ENCODE measurements at regions not wholly inside any gene's neighbourhood (a gene's known extent, or its start where the extent isn't known, plus 50 kb on each side); places are given as distances from the start of the nearest gene placed in this dataset.

DNA sequence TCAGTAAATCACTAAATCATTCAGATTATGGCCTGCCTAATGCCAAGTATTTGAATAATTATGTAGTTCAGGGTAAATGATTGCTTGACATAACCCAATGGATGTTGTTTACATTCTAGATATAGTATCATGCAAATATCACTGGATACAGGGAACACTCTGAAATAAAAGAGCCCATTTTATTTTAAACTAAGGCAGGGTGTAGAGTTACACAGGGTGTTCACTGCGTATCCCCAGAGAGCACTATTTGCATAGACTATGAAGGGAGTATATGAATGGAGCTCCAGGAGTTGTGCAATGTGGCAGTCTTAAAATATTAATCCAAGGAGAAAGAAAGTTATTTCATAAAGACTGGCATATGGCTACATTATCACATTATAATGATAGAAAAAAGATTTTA lies 701.1 kb upstream of the KLHL29 start:
- no peak for DNase-seq (ENCODE audit: low read depth in 4 of 4, low spot score in 1 of 4)

GRCh38 chr2:22690096-22690495 lies 694.9 kb upstream of the KLHL29 start:
- DNase-seq (ENCODE audit: low read depth in 4 of 4, low spot score in 1 of 4), result no peak

DNA sequence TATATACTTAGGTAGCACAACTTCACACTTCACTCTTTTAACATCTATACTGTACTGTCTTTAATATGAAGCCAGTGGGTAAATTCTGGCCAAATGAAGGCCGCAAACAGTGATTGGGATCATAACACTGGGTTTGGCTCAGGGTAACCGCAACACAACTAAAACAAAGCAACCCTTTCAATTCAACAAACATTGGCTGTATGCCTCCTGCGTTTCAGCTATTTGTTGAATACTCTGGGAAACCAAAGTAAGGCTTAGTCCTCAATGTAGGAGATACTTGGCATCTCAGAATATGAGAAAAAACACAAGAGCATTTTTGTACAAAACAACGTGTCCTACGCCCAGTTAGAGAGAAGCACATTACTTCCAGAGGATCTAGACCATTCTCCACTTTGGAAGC lies 693.3 kb upstream of the KLHL29 start:
- no peak for DNase-seq (ENCODE audit: low read depth in 4 of 4, low spot score in 1 of 4)

DNA sequence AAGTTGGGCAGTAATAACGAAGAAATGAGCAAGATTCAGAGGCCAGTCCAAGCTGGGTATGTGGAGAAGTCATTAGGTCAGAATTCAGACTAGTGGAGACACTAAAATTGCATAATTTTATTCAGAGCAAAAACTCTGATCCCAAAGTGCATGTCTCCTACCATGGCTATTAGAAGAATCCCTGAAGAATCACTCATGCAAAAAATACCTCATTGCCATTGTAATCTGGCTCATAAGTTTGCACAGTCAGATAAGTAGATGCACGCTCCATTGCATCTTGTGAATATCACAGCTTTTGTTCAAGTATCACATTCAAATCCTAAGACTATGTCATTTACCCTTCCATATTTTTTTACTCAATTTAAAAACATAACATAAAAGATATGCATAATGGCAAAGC lies 692.2 kb upstream of the KLHL29 start:
- no peak for DNase-seq (ENCODE audit: low read depth in 4 of 4, low spot score in 1 of 4)

GRCh38 chr2:22694300-22694699 lies 690.7 kb upstream of the KLHL29 start:
- no peak for DNase-seq (ENCODE audit: low read depth in 4 of 4, low spot score in 1 of 4)

DNA sequence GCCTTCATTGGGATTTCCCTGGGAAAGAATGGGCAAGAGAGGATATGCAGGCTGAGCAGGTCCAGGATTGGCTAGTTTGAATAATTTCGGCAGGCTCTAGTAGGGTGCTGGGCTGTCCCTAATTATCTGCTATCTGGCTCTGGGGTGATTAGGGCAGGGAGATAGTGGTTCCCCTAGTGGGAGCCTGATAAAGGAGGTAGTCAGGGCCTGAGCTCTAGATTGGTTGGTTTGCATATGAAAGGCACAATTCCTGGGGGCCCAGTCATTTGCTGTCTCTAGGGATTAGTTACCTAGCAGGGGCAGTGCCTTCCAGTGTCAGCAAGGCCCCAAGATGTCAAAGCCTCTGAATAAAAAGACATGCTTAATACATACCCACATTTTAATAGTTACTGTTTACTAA lies 690.1 kb upstream of the KLHL29 start:
- no peak for DNase-seq (ENCODE audit: low read depth in 4 of 4, low spot score in 1 of 4)

DNA sequence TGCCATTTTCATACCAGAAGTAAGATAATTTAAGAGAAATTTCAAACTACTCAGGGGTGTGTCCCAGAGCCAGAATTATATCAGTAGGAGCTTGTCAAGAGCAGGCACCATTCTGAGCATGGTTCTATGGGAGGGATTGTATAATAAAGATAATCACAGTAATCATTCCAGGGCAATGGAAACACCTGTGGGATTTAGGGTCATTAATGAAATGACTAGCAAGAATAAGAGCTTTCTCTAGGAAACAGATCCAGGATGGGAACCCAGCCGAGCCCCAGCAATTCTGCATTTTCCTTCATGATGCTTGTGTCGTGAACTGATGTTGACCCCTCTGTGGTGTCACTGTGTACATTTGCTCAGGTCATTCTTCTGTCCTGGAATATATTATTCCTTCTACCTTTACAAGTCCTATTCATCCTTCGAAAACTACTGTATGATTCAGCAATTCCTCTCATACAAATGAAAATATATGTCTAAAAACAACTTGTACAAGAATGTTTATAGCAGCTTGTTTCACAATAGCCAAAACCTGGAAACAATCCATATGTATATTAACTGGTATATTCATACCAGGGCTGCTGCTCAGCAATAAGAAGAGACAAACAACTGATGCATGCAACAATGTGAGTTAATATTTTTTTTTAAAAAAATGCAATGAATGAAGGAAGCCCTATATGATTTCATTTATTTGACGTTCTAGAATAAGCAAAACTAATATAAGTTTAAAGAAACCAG lies 687.8 kb upstream of the KLHL29 start:
- no peak for DNase-seq (ENCODE audit: low read depth in 4 of 4, low spot score in 1 of 4)

DNA sequence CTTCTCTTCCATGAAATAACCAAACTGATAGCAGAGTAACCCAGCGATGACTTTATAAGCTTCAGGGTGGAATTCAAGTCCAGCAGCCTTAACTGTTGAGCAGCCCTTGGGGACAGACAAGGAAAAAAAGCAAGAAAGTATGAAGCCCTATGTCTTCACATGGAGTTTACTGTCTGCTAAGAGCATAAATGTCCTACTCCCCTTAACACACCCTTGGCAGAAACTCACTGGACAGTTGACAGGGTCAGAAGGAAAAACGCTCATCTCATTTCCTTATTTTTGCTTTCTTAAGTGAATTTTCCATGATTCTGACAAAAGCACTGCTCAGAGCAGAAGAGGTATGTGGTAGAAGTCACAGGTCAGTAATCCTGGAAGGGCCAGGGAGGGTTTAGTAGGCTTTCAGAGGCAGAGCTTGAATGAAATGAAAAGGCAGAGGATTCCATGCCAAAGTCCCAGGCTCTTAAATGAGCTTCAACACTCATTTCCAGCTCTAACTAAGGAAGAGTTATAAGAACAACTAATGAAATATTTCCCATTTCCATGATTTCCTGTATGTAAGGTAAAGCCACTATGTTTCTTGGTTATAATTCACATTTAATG lies 683.3 kb upstream of the KLHL29 start:
- no peak for DNase-seq (ENCODE audit: low read depth in 4 of 4, low spot score in 1 of 4)

GRCh38 chr2:22703286-22703920 lies 681.6 kb upstream of the KLHL29 start:
- DNase-seq (ENCODE audit: low read depth in 4 of 4, low spot score in 1 of 4), result no peak

DNA sequence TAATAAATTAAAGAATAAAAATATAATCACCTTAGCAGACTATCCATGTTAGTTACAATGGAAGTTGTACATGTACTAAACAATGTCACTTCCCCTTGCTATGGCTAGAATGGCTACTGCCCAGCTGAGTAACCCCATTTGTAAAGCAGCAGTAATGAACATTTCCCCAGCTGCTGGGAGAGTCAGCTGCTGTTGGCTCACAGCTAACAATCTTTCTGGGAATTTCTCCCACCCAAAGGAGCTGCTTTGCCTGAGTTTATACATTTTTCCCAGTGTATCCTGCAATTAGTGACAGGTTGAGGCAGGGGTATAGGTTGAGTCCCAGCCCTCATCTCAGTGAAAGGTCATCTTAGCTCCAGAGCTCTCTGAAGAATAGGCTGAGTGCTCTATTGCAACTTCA lies 665.6 kb upstream of the KLHL29 start:
- no peak for DNase-seq (ENCODE audit: low read depth in 4 of 4, low spot score in 1 of 4)

DNA sequence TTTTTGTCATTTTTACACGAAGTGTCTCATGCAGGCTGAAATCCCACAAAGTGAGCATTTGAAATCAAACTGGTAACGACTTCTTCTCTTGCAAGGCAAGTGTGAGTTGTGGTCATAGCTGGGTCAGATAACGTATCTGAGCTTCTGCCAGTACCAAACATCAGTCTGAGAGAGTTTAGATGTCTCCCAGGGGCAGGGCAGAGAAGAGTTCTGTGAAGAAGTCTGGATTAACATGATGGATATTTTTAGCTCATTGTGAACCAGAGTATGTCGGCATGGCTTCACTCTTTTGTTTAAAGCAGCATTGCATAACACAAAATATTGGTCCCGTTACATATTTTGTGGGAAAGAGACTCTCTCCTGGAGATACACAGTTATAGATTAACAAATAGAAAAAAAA lies 655.5 kb upstream of the KLHL29 start:
- DNase-seq (ENCODE audit: low read depth in 4 of 4, low spot score in 1 of 4), result no peak

DNA sequence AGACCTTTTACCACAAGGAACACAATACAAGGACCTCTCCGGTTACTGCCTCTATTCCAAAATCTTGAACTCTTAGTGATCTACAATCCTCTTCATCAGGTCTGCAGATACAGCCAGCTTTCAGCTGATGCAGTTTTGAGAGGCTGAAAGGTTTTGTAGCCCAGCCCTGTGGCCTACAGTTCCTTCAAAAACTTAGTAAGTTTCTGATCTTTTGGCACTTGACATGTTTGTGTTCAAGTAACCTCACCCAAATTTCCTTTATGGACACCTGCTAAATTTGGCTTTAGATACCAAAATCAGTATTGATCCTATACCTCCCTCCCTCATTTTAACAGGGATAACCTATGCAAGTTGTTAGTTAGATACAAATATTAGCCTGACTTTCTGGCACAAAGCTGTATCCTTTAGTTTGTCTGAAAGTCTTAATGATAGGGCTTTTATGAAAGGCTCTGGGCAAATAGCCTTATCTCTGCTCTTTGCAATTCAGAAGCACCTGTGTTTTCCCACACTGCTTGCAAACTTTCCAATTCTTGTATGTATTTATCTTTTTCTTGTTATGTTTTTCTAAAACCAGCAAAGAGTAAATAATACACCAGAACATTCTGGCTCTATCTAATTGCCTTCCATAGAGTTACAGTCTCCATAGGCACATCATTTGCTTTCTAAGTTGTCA lies 650.5 kb upstream of the KLHL29 start:
- DNase-seq (ENCODE audit: low read depth in 4 of 4, low spot score in 1 of 4), result no peak

DNA sequence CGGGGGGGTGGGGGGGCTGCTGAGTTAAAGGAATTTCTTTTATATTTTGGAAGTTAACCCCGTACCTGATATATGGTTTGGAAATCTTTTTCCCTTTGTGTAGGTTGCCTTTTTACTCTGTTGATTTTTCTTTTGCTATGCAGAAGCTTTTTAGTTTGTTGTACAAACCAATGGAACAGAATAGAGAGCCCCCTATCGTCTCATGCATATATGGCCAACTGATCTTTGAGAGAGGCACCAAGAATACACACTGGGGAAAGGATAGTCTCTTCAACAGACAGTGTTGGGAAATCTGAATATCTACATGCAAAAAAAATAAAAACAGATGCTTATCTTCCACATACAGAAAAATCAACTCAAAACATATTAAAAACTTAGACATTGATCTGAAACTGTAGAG lies 647.8 kb upstream of the KLHL29 start:
- no peak for DNase-seq (ENCODE audit: low read depth in 4 of 4, low spot score in 1 of 4)

- no peak for DNase-seq (ENCODE audit: low read depth in 4 of 4, low spot score in 1 of 4)
Measured at GRCh38 chr2:22741216-22741615, 643.8 kb upstream of the KLHL29 start.

GRCh38 chr2:22748909-22749308 lies 636.1 kb upstream of the KLHL29 start:
- DNase-seq (ENCODE audit: low read depth in 4 of 4, low spot score in 1 of 4), result no peak

- DNase-seq (ENCODE audit: low read depth in 4 of 4, low spot score in 1 of 4), result no peak
Measured at GRCh38 chr2:22753476-22753875, 631.5 kb upstream of the KLHL29 start.

- DNase-seq (ENCODE audit: low read depth in 4 of 4, low spot score in 1 of 4), result no peak
Measured at GRCh38 chr2:22756276-22757043, 628.5 kb upstream of the KLHL29 start.

- no peak for DNase-seq (ENCODE audit: low read depth in 4 of 4, low spot score in 1 of 4)
Measured at GRCh38 chr2:22769497-22769896, 615.5 kb upstream of the KLHL29 start.

DNA sequence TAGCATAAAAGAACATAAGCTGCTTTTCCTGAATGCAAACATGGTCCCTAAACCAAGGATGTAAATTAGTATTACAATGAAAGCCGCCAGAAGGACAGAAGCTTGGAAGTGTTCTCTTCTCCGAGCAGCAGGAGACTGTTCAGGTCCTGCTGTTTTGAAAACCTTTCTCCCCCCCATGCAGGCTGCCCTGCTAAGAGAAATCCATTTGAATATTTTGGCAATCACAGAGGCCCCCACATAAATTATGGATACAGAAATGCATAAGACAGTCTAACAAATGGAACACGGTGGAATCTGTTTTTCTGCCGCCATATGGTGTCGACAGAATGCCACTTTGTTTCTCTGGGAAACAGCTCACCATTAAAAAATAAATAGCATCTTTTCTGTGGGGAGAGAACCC lies 600.4 kb upstream of the KLHL29 start:
- DNase-seq (ENCODE audit: low read depth in 4 of 4, low spot score in 1 of 4), result no peak

- no peak for DNase-seq (ENCODE audit: low read depth in 4 of 4, low spot score in 1 of 4)
Measured at GRCh38 chr2:22786817-22787216, 598.2 kb upstream of the KLHL29 start.

- no peak for DNase-seq (ENCODE audit: low read depth in 4 of 4, low spot score in 1 of 4)
Measured at GRCh38 chr2:22787745-22788144, 597.2 kb upstream of the KLHL29 start.
